OCI-LY1 (cell line): ENCODE measurements at regions not wholly inside any gene's neighbourhood (a gene's known extent, or its start where the extent isn't known, plus 50 kb on each side); places are given as distances from the start of the nearest gene placed in this dataset.

ENCODE experiments used
- H2AFZ ChIP-seq: fragments of 200-600 bp; sonication (generic), shearing (Covaris generic); 2 replicates; pipeline ENCODE4 v1.6.0; 2014; ENCODE audit warnings: antibody characterized with exemption, mild to moderate bottlenecking, low read length
- H3F3A ChIP-seq: fragments of 200-600 bp; sonication (generic), shearing (Covaris generic); 2 replicates; pipeline ENCODE4 v1.6.0; 2014; ENCODE audit warnings: mild to moderate bottlenecking, antibody characterized with exemption, low read length, moderate library complexity; ENCODE audit not compliant: insufficient read depth
- H3K27ac ChIP-seq: fragments of 200-600 bp; sonication (generic); 2 replicates; pipeline ENCODE4 v1.5.1; 2014; ENCODE audit warnings: low read length, mixed run types, mild to moderate bottlenecking, low read depth; ENCODE audit not compliant: poor library complexity, severe bottlenecking
- H3K27me3 ChIP-seq: fragments of 200-600 bp; sonication (generic); 2 replicates; pipeline ENCODE4 v1.6.0; 2014; ENCODE audit warnings: antibody characterized with exemption, mild to moderate bottlenecking, low read length, moderate library complexity; ENCODE audit not compliant: insufficient read depth
- H3K36me3 ChIP-seq: fragments of 200-600 bp; sonication (generic); 2 replicates; pipeline ENCODE4 v1.6.1; 2014; ENCODE audit warnings: mild to moderate bottlenecking, antibody characterized with exemption, low read length, moderate library complexity, mixed read lengths; ENCODE audit not compliant: insufficient read depth
- H3K4me1 ChIP-seq: fragments of 200-600 bp; sonication (generic); 2 replicates; pipeline ENCODE4 v1.5.1; 2014; ENCODE audit warnings: mild to moderate bottlenecking, low read length, moderate library complexity; ENCODE audit not compliant: insufficient read depth, severe bottlenecking
- H3K4me2 ChIP-seq: fragments of 200-600 bp; sonication (generic), shearing (Covaris generic); 2 replicates; pipeline ENCODE4 v1.6.1; 2014; ENCODE audit warnings: low read length
- H3K4me3 ChIP-seq: fragments of 200-600 bp; sonication (generic); 2 replicates; pipeline ENCODE4 v1.5.1; 2014; ENCODE audit warnings: low read length, low read depth, mild to moderate bottlenecking, mixed read lengths; ENCODE audit not compliant: poor library complexity, severe bottlenecking
- H3K79me2 ChIP-seq: fragments of 200-600 bp; shearing (Covaris generic); 2 replicates; pipeline ENCODE4 v1.6.1; 2016; ENCODE audit warnings: mixed run types, low read length, mixed read lengths; ENCODE audit not compliant: insufficient read depth
- H3K9ac ChIP-seq: fragments of 200-600 bp; sonication (generic), shearing (Covaris generic); 2 replicates; pipeline ENCODE4 v1.6.1; 2014; ENCODE audit warnings: mild to moderate bottlenecking, low read length, mixed read lengths
- H3K9me2 ChIP-seq: fragments of 200-600 bp; sonication (generic), shearing (Covaris generic); 2 replicates; pipeline ENCODE4 v1.6.1; 2014; ENCODE audit warnings: low read depth, mild to moderate bottlenecking, low read length, mixed read lengths
- H3K9me3 ChIP-seq: fragments of 200-600 bp; shearing (Covaris generic); 2 replicates; pipeline ENCODE4 v1.6.1; 2014; ENCODE audit warnings: low read length, mixed read lengths
- H4K20me1 ChIP-seq: fragments of 200-600 bp; sonication (generic), shearing (Covaris generic); 2 replicates; pipeline ENCODE4 v1.6.0; 2016; ENCODE audit warnings: mild to moderate bottlenecking, low read length; ENCODE audit not compliant: insufficient read depth
- CTCF ChIP-seq: fragments of 200-600 bp; sonication (generic), shearing (Covaris generic); IDR thresholded peaks from 2 replicates; pipeline ENCODE4 v1.5.1; 2017; ENCODE audit warnings: mild to moderate bottlenecking, antibody characterized with exemption, low read length, moderate library complexity, mixed read lengths
- EZH2 ChIP-seq: fragments of 200-600 bp; sonication (generic), shearing (Covaris generic); IDR thresholded peaks from 2 replicates; pipeline ENCODE4 v1.8.0; 2017; ENCODE audit warnings: borderline replicate concordance, mixed run types, mild to moderate bottlenecking, antibody characterized with exemption, low read length, moderate library complexity, mixed read lengths

GRCh38 chr3:20569310-20569709, 383.3 kb upstream of the SGO1 start:
- Histone ChIP-seq H3F3A (no peaks in the 10 kb centered on the region), H3K9ac (no peak overlapping the region), H3K4me2 (no peak overlapping the region), H3K79me2 (no peaks in the 10 kb centered on the region), H3K27me3 (no peaks in the 10 kb centered on the region), H3K27ac (no peak overlapping the region), H3K4me3 (no peak overlapping the region), H2AFZ (no peak overlapping the region), H3K36me3 (no peaks in the 10 kb centered on the region), H4K20me1 (no peaks in the 10 kb centered on the region), H3K9me2 (no peaks in the 10 kb centered on the region), H3K4me1 (no peaks in the 10 kb centered on the region), H3K9me3 (no peaks in the 10 kb centered on the region)
- TF ChIP-seq EZH2 (no peak), CTCF (no peak)

GRCh38 chr3:20564966-20565365, 379.0 kb upstream of the SGO1 start:
- H4K20me1 ChIP-seq, result no peaks in the 10 kb centered on the region
- no peaks in the 10 kb centered on the region for H3K36me3 ChIP-seq
- H3K4me3 ChIP-seq, result no peak overlapping the region
- H3K9ac ChIP-seq, result no peak overlapping the region
- H3K79me2 ChIP-seq, result no peaks in the 10 kb centered on the region
- no peaks in the 10 kb centered on the region for H3K27me3 ChIP-seq
- no peaks in the 10 kb centered on the region for H3K4me1 ChIP-seq
- TF ChIP-seq CTCF, result no peak
- TF ChIP-seq EZH2, result no peak
- H3K9me2 ChIP-seq, result no peaks in the 10 kb centered on the region
- H3K27ac ChIP-seq, result no peak overlapping the region
- H3F3A ChIP-seq, result no peaks in the 10 kb centered on the region
- H3K4me2 ChIP-seq, result no peak overlapping the region
- H3K9me3 ChIP-seq, result no peaks in the 10 kb centered on the region
- H2AFZ ChIP-seq, result no peak overlapping the region

- Histone ChIP-seq H3K9me3 (no peaks in the 10 kb centered on the region), H3K9ac (no peak overlapping the region), H3K4me2 (no peak overlapping the region), H3K27ac (no peak overlapping the region), H3K4me1 (no peaks in the 10 kb centered on the region), H3F3A (no peaks in the 10 kb centered on the region), H3K27me3 (no peaks in the 10 kb centered on the region), H4K20me1 (no peaks in the 10 kb centered on the region), H2AFZ (no peak overlapping the region), H3K9me2 (no peaks in the 10 kb centered on the region), H3K79me2 (no peaks in the 10 kb centered on the region), H3K36me3 (no peaks in the 10 kb centered on the region), H3K4me3 (no peak overlapping the region)
- no peak for TF ChIP-seq EZH2
- no peak for TF ChIP-seq CTCF
Observed at GRCh38 chr3:20563985-20564384, 378.0 kb upstream of the SGO1 start.
